SH-SY5Y (cell line): ENCODE measurements at regions not wholly inside any gene's neighbourhood (a gene's known extent, or its start where the extent isn't known, plus 50 kb on each side); places are given as distances from the start of the nearest gene placed in this dataset.

Source experiments
- GATA2 ChIP-seq: IDR thresholded peaks from 2 replicates; pipeline ENCODE4 v1.6.1; 2011; ENCODE audit warnings: mild to moderate bottlenecking, low read depth, low read length
- GATA3 ChIP-seq: IDR thresholded peaks from 2 replicates; pipeline ENCODE4 v1.6.1; 2011; ENCODE audit warnings: low read depth, mild to moderate bottlenecking, low read length, moderate library complexity

- TF ChIP-seq GATA2 (no peak), GATA3 (no peak)
Observed at GRCh38 chr9:23502004-23502403, 324.0 kb downstream of the ELAVL2 start.
